H9 (cell line): ENCODE measurements at regions not wholly inside any gene's neighbourhood (a gene's known extent, or its start where the extent isn't known, plus 50 kb on each side); places are given as distances from the start of the nearest gene placed in this dataset.
A peak's percentile ranks its signal among the peaks of the same experiment; 100 is the strongest.

Experiments
- DNase-seq: peaks from one replicate; pipeline ENCODE4 v3.0.0-alpha.2; 2017
- H2AFZ ChIP-seq: one replicate; pipeline ENCODE4 v1.6.1; 2013; ENCODE audit warnings: mild to moderate bottlenecking, low read length, control low read depth, moderate library complexity
- H2AK5ac ChIP-seq: 2 replicates; pipeline ENCODE4 v1.6.1; 2013; ENCODE audit warnings: low read length, control low read depth, mixed read lengths; ENCODE audit not compliant: insufficient read length
- H2BK120ac ChIP-seq: one replicate; pipeline ENCODE4 v1.6.1; 2013; ENCODE audit warnings: low read depth, mild to moderate bottlenecking, low read length, control low read depth, inconsistent platforms; ENCODE audit not compliant: poor library complexity, severe bottlenecking
- H2BK12ac ChIP-seq: 2 replicates; pipeline ENCODE4 v1.6.1; 2013; ENCODE audit warnings: low read length, control low read depth, mixed read lengths, low read depth; ENCODE audit not compliant: insufficient read length
- H2BK15ac ChIP-seq: 2 replicates; pipeline ENCODE4 v1.6.1; 2013; ENCODE audit warnings: low read depth, low read length, control low read depth
- H2BK20ac ChIP-seq: one replicate; pipeline ENCODE4 v1.6.1; 2013; ENCODE audit warnings: low read depth, mild to moderate bottlenecking, low read length, control low read depth, inconsistent platforms; ENCODE audit not compliant: poor library complexity, severe bottlenecking
- H2BK5ac ChIP-seq: 2 replicates; pipeline ENCODE4 v1.6.1; 2013; ENCODE audit warnings: low read length, control low read depth, mixed read lengths; ENCODE audit not compliant: insufficient read length
- H3K14ac ChIP-seq: 2 replicates; pipeline ENCODE4 v1.6.1; 2013; ENCODE audit warnings: low read length, control low read depth; ENCODE audit not compliant: insufficient read depth
- H3K18ac ChIP-seq: 2 replicates; pipeline ENCODE4 v1.6.1; 2013; ENCODE audit warnings: low read depth, mild to moderate bottlenecking, mixed read lengths, low read length, control low read depth; ENCODE audit not compliant: insufficient read length
- H3K23ac ChIP-seq: 2 replicates; pipeline ENCODE4 v1.6.1; 2013; ENCODE audit warnings: low read length, control low read depth, mixed read lengths, low read depth; ENCODE audit not compliant: insufficient read length
- H3K23me2 ChIP-seq: 2 replicates; pipeline ENCODE4 v1.6.1; 2013; ENCODE audit warnings: low read depth, mild to moderate bottlenecking, mixed read lengths, low read length, control low read depth; ENCODE audit not compliant: insufficient read length, poor library complexity, severe bottlenecking
- H3K27ac ChIP-seq: 2 replicates; pipeline ENCODE4 v1.5.1; 2013; ENCODE audit warnings: low read length, control low read depth, mixed read lengths, low read depth; ENCODE audit not compliant: insufficient read length
- H3K27me3 ChIP-seq: 2 replicates; pipeline ENCODE4 v1.6.1; 2013; ENCODE audit warnings: low read length, control low read depth, inconsistent platforms; ENCODE audit not compliant: insufficient read depth
- H3K4ac ChIP-seq: 2 replicates; pipeline ENCODE4 v1.6.1; 2013; ENCODE audit warnings: low read depth, mild to moderate bottlenecking, control low read depth, inconsistent platforms, low read length, moderate library complexity
- H3K4me1 ChIP-seq: 2 replicates; pipeline ENCODE4 v1.6.1; 2013; ENCODE audit warnings: low read length, control low read depth, inconsistent platforms; ENCODE audit not compliant: insufficient read depth
- H3K4me2 ChIP-seq: 2 replicates; pipeline ENCODE4 v1.6.1; 2013; ENCODE audit warnings: low read length, control low read depth, mixed read lengths; ENCODE audit not compliant: insufficient read length, insufficient read depth
- H3K56ac ChIP-seq: 2 replicates; pipeline ENCODE4 v1.6.1; 2013; ENCODE audit warnings: low read depth, mild to moderate bottlenecking, mixed read lengths, low read length, control low read depth; ENCODE audit not compliant: insufficient read length
- H3K79me1 ChIP-seq: 2 replicates; pipeline ENCODE4 v1.6.1; 2013; ENCODE audit warnings: low read depth, mild to moderate bottlenecking, moderate library complexity, low read length, control low read depth, inconsistent platforms; ENCODE audit not compliant: insufficient read depth, poor library complexity, severe bottlenecking
- H3K79me2 ChIP-seq: 2 replicates; pipeline ENCODE4 v1.6.1; 2013; ENCODE audit warnings: low read length, control low read depth, inconsistent platforms; ENCODE audit not compliant: insufficient read depth
- H3K9ac ChIP-seq: 2 replicates; pipeline ENCODE4 v1.6.1; 2013; ENCODE audit warnings: low read length, control low read depth, mixed read lengths; ENCODE audit not compliant: insufficient read length; ENCODE audit errors: extremely low read depth
- H3K9me3 ChIP-seq: one replicate; pipeline ENCODE4 v1.6.1; 2013; ENCODE audit warnings: low read depth, low read length, inconsistent platforms; ENCODE audit not compliant: control insufficient read depth
- H3T11ph ChIP-seq: one replicate; pipeline ENCODE4 v1.6.1; 2013; ENCODE audit warnings: mild to moderate bottlenecking, low read length, control low read depth, inconsistent platforms
- H4K20me1 ChIP-seq: one replicate; pipeline ENCODE4 v1.6.1; 2013; ENCODE audit not compliant: control insufficient read depth, insufficient read length, insufficient read depth
- H4K5ac ChIP-seq: 2 replicates; pipeline ENCODE4 v1.6.1; 2013; ENCODE audit warnings: low read depth, mild to moderate bottlenecking, mixed read lengths, low read length, control low read depth; ENCODE audit not compliant: insufficient read length
- H4K8ac ChIP-seq: replicated peaks from 2 replicates; pipeline ENCODE4 v1.6.1; 2013; ENCODE audit warnings: low read length, control low read depth, mixed read lengths, low read depth; ENCODE audit not compliant: insufficient read length
- H4K91ac ChIP-seq: 2 replicates; pipeline ENCODE4 v1.6.1; 2013; ENCODE audit warnings: low read depth, mild to moderate bottlenecking, moderate library complexity, mixed read lengths, low read length, control low read depth; ENCODE audit not compliant: insufficient read length
- H3K27ac Mint-ChIP-seq, 3 experiments: 2 replicates in 2 of 3; 3 replicates in 1 of 3; pipeline ENCODE4 v1.8.0; 2020 to 2021; ENCODE audit warnings: mixed read lengths in 3 of 3, mild to moderate bottlenecking in 1 of 3, moderate library complexity in 1 of 3
- H3K27me3 Mint-ChIP-seq: 2 replicates; pipeline ENCODE4 v1.8.0; 2021; ENCODE audit warnings: low read depth, mild to moderate bottlenecking, moderate library complexity, mixed read lengths
- H3K36me3 Mint-ChIP-seq, 3 experiments: 2 replicates in 2 of 3; 3 replicates in 1 of 3; pipeline ENCODE4 v1.8.0; 2020 to 2021; ENCODE audit warnings: low read depth in 3 of 3, mixed read lengths in 3 of 3; ENCODE audit not compliant: insufficient read depth in 1 of 3
- H3K4me1 Mint-ChIP-seq, 2 experiments: 2 replicates each; pipeline ENCODE4 v1.8.0; 2020; ENCODE audit warnings: mixed read lengths in 2 of 2
- H3K4me3 Mint-ChIP-seq, 2 experiments: 2 replicates in 1 of 2; 3 replicates in 1 of 2; pipeline ENCODE4 v1.8.0; 2020 to 2021; ENCODE audit warnings: mild to moderate bottlenecking in 2 of 2, mixed read lengths in 2 of 2, moderate library complexity in 1 of 2
- H3K9me3 Mint-ChIP-seq, 2 experiments: 2 replicates in 1 of 2; 3 replicates in 1 of 2; pipeline ENCODE4 v1.8.0; 2020; ENCODE audit warnings: mild to moderate bottlenecking in 2 of 2, mixed read lengths in 2 of 2, moderate library complexity in 1 of 2
- CTCF ChIP-seq: fragments of 200-600 bp; sonication (generic); conservative IDR thresholded peaks from 3 replicates; pipeline ENCODE4 v1.8.0; 2021; ENCODE audit warnings: antibody characterized with exemption, mild to moderate bottlenecking
- WGBS: extraction: QIAGEN DNeasy Blood & Tissue Kit; methylation state at CpG from one replicate; pipeline ENCODE4 v1.1.7; 2013; ENCODE audit warnings: missing lambda C conversion rate, low lambda C conversion rate, mixed read lengths; ENCODE audit not compliant: insufficient read length; ENCODE audit errors: extremely low coverage; 5-methylcytosine and 5-hydroxymethylcytosine counted together

GRCh38 chr15:69976366-69976994 lies 121.2 kb downstream of the TLE3 start:
- Mint-ChIP-seq H3K27ac (no peak overlapping the region), H3K4me3 (no peak overlapping the region), H3K4me1 (peaks cover 14 to 24% of the 10 kb centered on the region in 2 experiments), H3K36me3 (no peaks in the 10 kb centered on the region), H3K27me3 (peaks cover 9% of the 10 kb centered on the region), H3K9me3 (no peaks in the 10 kb centered on the region; a peak in 2 of 5 replicates)
- Histone ChIP-seq H3K4ac (no peak overlapping the region), H3K79me2 (no peaks in the 10 kb centered on the region), H2BK12ac (no peak overlapping the region), H3K27me3 (no peaks in the 10 kb centered on the region; the same call in 1 of the 2 replicates), H4K8ac (no peak overlapping the region), H3K23ac (no peak overlapping the region), H2AK5ac (no peak overlapping the region), H3K14ac (no peak overlapping the region), H3T11ph (no peak overlapping the region), H3K9ac (no peak overlapping the region), H3K27ac (no peak overlapping the region), H4K91ac (no peak overlapping the region), H3K4me2 (no peak overlapping the region), H4K5ac (no peak overlapping the region), H3K56ac (no peak overlapping the region), H2BK20ac (no peak overlapping the region), H4K20me1 (no peaks in the 10 kb centered on the region), H3K4me1 (0 out of 2 replicates have a peak, but pooled peaks cover 3% of the 10 kb centered on the region), H3K79me1 (no peaks in the 10 kb centered on the region), H2AFZ (no peak overlapping the region), H3K23me2 (no peaks in the 10 kb centered on the region), H2BK5ac (no peak overlapping the region), H2BK15ac (no peak overlapping the region), H2BK120ac (no peak overlapping the region), H3K9me3 (no peaks in the 10 kb centered on the region), H3K18ac (no peak overlapping the region)
- DNase-seq: peak; percentile 53
- WGBS: no CpG with 5 or more reads among the region's 7 CpGs
- TF ChIP-seq CTCF: no peak
